SK-N-SH treated with all-trans-retinoic acid at 6 μM for 48 hours (cell line): ENCODE measurements at regions not wholly inside any gene's neighbourhood (a gene's known extent, or its start where the extent isn't known, plus 50 kb on each side); places are given as distances from the start of the nearest gene placed in this dataset.

Experiments
- ATAC-seq: fragments of 200-7000 bp; cut with Tn5 transposase; 3 replicates; pipeline ENCODE4 v1.9.1; 2020; ENCODE audit warnings: mild to moderate bottlenecking, moderate library complexity
- ARNTL ChIP-seq: fragments of 450-650 bp; formaldehyde crosslinking; IDR thresholded peaks from 2 replicates; pipeline ENCODE4 v1.5.0; 2020; ENCODE audit warnings: low read depth, mild to moderate bottlenecking, moderate library complexity, borderline replicate concordance
- BACH2 ChIP-seq: fragments of 250-450 bp; sonication (Bioruptor Pico); IDR thresholded peaks from 2 replicates; pipeline ENCODE4 v1.9.0; 2021; ENCODE audit warnings: mild to moderate bottlenecking, borderline replicate concordance
- CREB5 ChIP-seq: fragments of 250-450 bp; sonication (Bioruptor Pico); IDR thresholded peaks from 2 replicates; pipeline ENCODE4 v1.5.1; 2020; ENCODE audit warnings: low read depth, mild to moderate bottlenecking, moderate library complexity
- CSDC2 ChIP-seq: fragments of 250-450 bp; sonication (Bioruptor Pico); IDR thresholded peaks from 2 replicates; pipeline ENCODE4 v1.5.0; 2020; ENCODE audit warnings: mild to moderate bottlenecking, moderate library complexity
- CSRNP3 ChIP-seq: fragments of 250-450 bp; sonication (Bioruptor Pico); IDR thresholded peaks from 2 replicates; pipeline ENCODE4 v1.5.1; 2021; ENCODE audit warnings: mild to moderate bottlenecking, moderate library complexity
- ISL1 ChIP-seq: fragments of 250-450 bp; sonication (Bioruptor Pico); IDR thresholded peaks from 2 replicates; pipeline ENCODE4 v2.1.2; 2022; ENCODE audit warnings: mild to moderate bottlenecking, moderate library complexity
- OSR1 ChIP-seq: fragments of 250-450 bp; sonication (Bioruptor Pico); IDR thresholded peaks from 2 replicates; pipeline ENCODE4 v1.8.0; 2022; ENCODE audit warnings: moderate library complexity, mild to moderate bottlenecking, inconsistent platforms
- PATZ1 ChIP-seq: fragments of 250-450 bp; sonication (Bioruptor Pico); IDR thresholded peaks from 2 replicates; pipeline ENCODE4 v1.8.0; 2020; ENCODE audit warnings: mild to moderate bottlenecking, moderate library complexity, borderline replicate concordance
- POU6F1 ChIP-seq: fragments of 250-450 bp; sonication (Bioruptor Pico); IDR thresholded peaks from 2 replicates; pipeline ENCODE4 v1.8.0; 2021; ENCODE audit warnings: low read depth, mild to moderate bottlenecking, moderate library complexity, borderline replicate concordance
- PPARA ChIP-seq: fragments of 250-450 bp; sonication (Bioruptor Pico); IDR thresholded peaks from 2 replicates; pipeline ENCODE4 v1.5.0; 2020; ENCODE audit warnings: mild to moderate bottlenecking, borderline replicate concordance
- RARB ChIP-seq: fragments of 250-450 bp; sonication (Bioruptor Pico); IDR thresholded peaks from 2 replicates; pipeline ENCODE4 v1.8.0; 2021; ENCODE audit warnings: mild to moderate bottlenecking, moderate library complexity
- SNAI2 ChIP-seq: fragments of 250-450 bp; sonication (Bioruptor Pico); IDR thresholded peaks from 2 replicates; pipeline ENCODE4 v1.5.0; 2020; ENCODE audit warnings: mild to moderate bottlenecking, moderate library complexity
- TCF4 ChIP-seq: fragments of 250-450 bp; sonication (Bioruptor Pico); IDR thresholded peaks from 2 replicates; pipeline ENCODE4 v1.8.0; 2021; ENCODE audit warnings: mild to moderate bottlenecking, moderate library complexity, borderline replicate concordance
- TSHZ2 ChIP-seq: fragments of 250-450 bp; sonication (Bioruptor Pico); IDR thresholded peaks from 2 replicates; pipeline ENCODE4 v1.5.0; 2020; ENCODE audit warnings: mild to moderate bottlenecking, moderate library complexity
- ZC3H10 ChIP-seq: fragments of 250-450 bp; sonication (Bioruptor Pico); IDR thresholded peaks from 2 replicates; pipeline ENCODE4 v1.5.1; 2021; ENCODE audit warnings: mild to moderate bottlenecking, moderate library complexity
- ZFP3 ChIP-seq: fragments of 250-450 bp; sonication (Bioruptor Pico); IDR thresholded peaks from 2 replicates; pipeline ENCODE4 v1.5.0; 2020; ENCODE audit warnings: mild to moderate bottlenecking, moderate library complexity
- ZFP30 ChIP-seq: fragments of 450-650 bp; formaldehyde crosslinking; IDR thresholded peaks from 2 replicates; pipeline ENCODE4 v1.5.0; 2022; ENCODE audit warnings: mild to moderate bottlenecking, moderate library complexity
- ZNF565 ChIP-seq: fragments of 450-650 bp; formaldehyde crosslinking; conservative IDR thresholded peaks from 2 replicates; pipeline ENCODE4 v1.5.0; 2020; ENCODE audit warnings: low read depth, mild to moderate bottlenecking, moderate library complexity
- ZNF70 ChIP-seq: fragments of 450-650 bp; formaldehyde crosslinking; IDR thresholded peaks from 2 replicates; pipeline ENCODE4 v1.5.0; 2020; ENCODE audit warnings: mild to moderate bottlenecking, moderate library complexity
- ZNF8 ChIP-seq: fragments of 450-650 bp; formaldehyde crosslinking; IDR thresholded peaks from 2 replicates; pipeline ENCODE4 v1.5.0; 2020; ENCODE audit warnings: mild to moderate bottlenecking, moderate library complexity

- no peak for TF ChIP-seq TSHZ2 (CRISPR knock-in tag)
- TF ChIP-seq ZNF70 (CRISPR knock-in tag), result no peak
- TF ChIP-seq OSR1 (CRISPR knock-in tag), result no peak
- TF ChIP-seq PPARA (CRISPR knock-in tag), result no peak
- TF ChIP-seq ARNTL (CRISPR knock-in tag), result no peak
- TF ChIP-seq ZNF565 (CRISPR knock-in tag), result no peak
- no peak for TF ChIP-seq CREB5 (CRISPR knock-in tag)
- no peak for TF ChIP-seq ZC3H10 (CRISPR knock-in tag)
- TF ChIP-seq ZFP30 (CRISPR knock-in tag), result no peak
Observed at GRCh38 chr15:62299541-62299940, 134.5 kb upstream of the C2CD4B start (continued).

GRCh38 chr15:62301993-62302675 lies 137.0 kb upstream of the C2CD4B start:
- TF ChIP-seq BACH2 (CRISPR knock-in tag) (no peak), TCF4 (CRISPR knock-in tag) (peak; percentile 79)
- ATAC-seq, result peak; percentile 54

- peak; percentile 95 for ATAC-seq
- TF ChIP-seq SNAI2 (CRISPR knock-in tag), result no peak
- no peak for TF ChIP-seq CSDC2 (CRISPR knock-in tag)
- TF ChIP-seq ARNTL (CRISPR knock-in tag), result no peak
- no peak for TF ChIP-seq CREB5 (CRISPR knock-in tag)
- no peak for TF ChIP-seq ZC3H10 (CRISPR knock-in tag)
- TF ChIP-seq PPARA (CRISPR knock-in tag), result no peak
- TF ChIP-seq ZNF70 (CRISPR knock-in tag), result no peak
- no peak for TF ChIP-seq ZFP3 (CRISPR knock-in tag)
- no peak for TF ChIP-seq TCF4 (CRISPR knock-in tag)
- TF ChIP-seq ZNF8 (CRISPR knock-in tag), result no peak
- TF ChIP-seq RARB, result no peak
- TF ChIP-seq PATZ1 (CRISPR knock-in tag), result no peak
- no peak for TF ChIP-seq OSR1 (CRISPR knock-in tag)
- no peak for TF ChIP-seq BACH2 (CRISPR knock-in tag)
- TF ChIP-seq POU6F1 (CRISPR knock-in tag), result no peak
- no peak for TF ChIP-seq CSRNP3 (CRISPR knock-in tag)
- TF ChIP-seq ISL1 (CRISPR knock-in tag), result no peak
Observed at GRCh38 chr15:62306851-62307504, 141.9 kb upstream of the C2CD4B start.
